Fibroblast of pulmonary artery (primary cell): ENCODE measurements at regions not wholly inside any gene's neighbourhood (a gene's known extent, or its start where the extent isn't known, plus 50 kb on each side); places are given as distances from the start of the nearest gene placed in this dataset.

Experiments used
- DNase-seq: peaks from one replicate; pipeline ENCODE4 v3.0.0-alpha.2; 2010; ENCODE audit warnings: low read depth
- H3K4me3 ChIP-seq: replicated peaks from 2 replicates; pipeline ENCODE4 v1.5.1; 2011; ENCODE audit warnings: low read depth, mild to moderate bottlenecking, control low read depth, low read length, moderate library complexity
- CTCF ChIP-seq: IDR thresholded peaks from 2 replicates; pipeline ENCODE4 v1.5.1; 2011; ENCODE audit warnings: mild to moderate bottlenecking, control low read depth, low read length, inconsistent platforms; ENCODE audit errors: missing control alignments

GRCh38 chr12:69059465-69060457 is 126.8 kb upstream of the CPM start:
- TF ChIP-seq CTCF: no peak
- H3K4me3 ChIP-seq: no peak overlapping the region
- peak; percentile 81 for DNase-seq

- H3K4me3 ChIP-seq: no peak overlapping the region
- no peak for DNase-seq
- no peak for TF ChIP-seq CTCF
These were observed 128.6 kb upstream of the CPM start for GRCh38 chr12:69061574-69061973.

GRCh38 chr12:69062621-69063237 is 129.8 kb upstream of the CPM start:
- no peak for DNase-seq
- H3K4me3 ChIP-seq: no peak overlapping the region
- no peak for TF ChIP-seq CTCF

GRCh38 chr12:69064734-69065443 is 131.9 kb upstream of the CPM start:
- TF ChIP-seq CTCF: no peak
- no peak overlapping the region for H3K4me3 ChIP-seq
- DNase-seq: no peak

GRCh38 chr12:69065775-69066174 is 132.8 kb upstream of the CPM start:
- no peak overlapping the region for H3K4me3 ChIP-seq

More at GRCh38 chr12:69065775-69066174, 132.8 kb upstream of the CPM start:
- DNase-seq: no peak
- TF ChIP-seq CTCF: no peak
